ENCODE measurements at regions not wholly inside any gene's neighbourhood (a gene's known extent, or its start where the extent isn't known, plus 50 kb on each side); places are given as distances from the start of the nearest gene placed in this dataset.

- TF ChIP-seq CTCF (IDR thresholded peaks at IDR 0.05): no peak
- no peak for TF ChIP-seq POLR2A (IDR thresholded peaks at IDR 0.05)
Observed at GRCh38 chr16:64826374-64826773, 295.5 kb downstream of the CDH11 start.

Measured in uterus (tissue), 2 donors.